Fibroblast of lung (primary cell): ENCODE measurements at regions not wholly inside any gene's neighbourhood (a gene's known extent, or its start where the extent isn't known, plus 50 kb on each side); places are given as distances from the start of the nearest gene placed in this dataset.

Experiments
- DNase-seq, 2 donors: peaks; one replicate each; pipeline versions ENCODE4 v3.0.0 to v3.0.0-alpha.2; 2010; ENCODE audit warnings: low read depth in 2 of 2
- H2AFZ ChIP-seq: 2 replicates; pipeline ENCODE4 v1.5.1; 2012; ENCODE audit warnings: low read length, control low read depth, inconsistent platforms
- H3K27ac ChIP-seq: 2 replicates; pipeline ENCODE4 v1.5.1; 2011; ENCODE audit warnings: low read length, control low read depth; ENCODE audit not compliant: insufficient read depth
- H3K27me3 ChIP-seq: 2 replicates; pipeline ENCODE4 v1.5.1; 2011; ENCODE audit warnings: mild to moderate bottlenecking, low read length; ENCODE audit not compliant: control insufficient read depth, insufficient read depth
- H3K36me3 ChIP-seq: 2 replicates; pipeline ENCODE4 v1.5.1; 2011; ENCODE audit warnings: low read length; ENCODE audit not compliant: control insufficient read depth, insufficient read depth
- H3K4me1 ChIP-seq: 2 replicates; pipeline ENCODE4 v1.5.1; 2011; ENCODE audit warnings: low read length; ENCODE audit not compliant: control insufficient read depth, insufficient read depth; ENCODE audit errors: extremely low read depth
- H3K4me2 ChIP-seq: 2 replicates; pipeline ENCODE4 v1.5.1; 2011; ENCODE audit warnings: low read length, control low read depth; ENCODE audit not compliant: insufficient read depth; ENCODE audit errors: extremely low read depth
- H3K4me3 ChIP-seq, 4 experiments: fragments of 200-600 bp in 1 of 4; sonication (generic) in 1 of 4; replicated peaks in 1 of 4; 2 replicates each; pipeline ENCODE4 v1.5.1; 2011 to 2016; ENCODE audit warnings: low read length in 4 of 4, low read depth in 3 of 4, mild to moderate bottlenecking in 3 of 4, control low read depth in 2 of 4, inconsistent platforms in 1 of 4, mixed read lengths in 1 of 4; ENCODE audit not compliant: insufficient read depth in 1 of 4; ENCODE audit errors: control extremely low read depth in 1 of 4
- H3K79me2 ChIP-seq: 2 replicates; pipeline ENCODE4 v1.5.1; 2012; ENCODE audit warnings: mild to moderate bottlenecking, low read length, inconsistent platforms; ENCODE audit not compliant: control insufficient read depth, insufficient read depth
- H3K9ac ChIP-seq: 2 replicates; pipeline ENCODE4 v1.5.1; 2011; ENCODE audit warnings: mild to moderate bottlenecking, low read length, control low read depth; ENCODE audit not compliant: insufficient read depth
- H3K9me3 ChIP-seq: 2 replicates; pipeline ENCODE4 v1.5.1; 2012; ENCODE audit warnings: low read depth, low read length; ENCODE audit not compliant: control insufficient read depth, insufficient read depth
- H4K20me1 ChIP-seq: 2 replicates; pipeline ENCODE4 v1.5.1; 2011; ENCODE audit warnings: low read length; ENCODE audit not compliant: control insufficient read depth, insufficient read depth; ENCODE audit errors: extremely low read depth
- EZH2 ChIP-seq: IDR thresholded peaks from 2 replicates; pipeline ENCODE4 v1.5.1; 2012; ENCODE audit warnings: low read length, control low read depth, mild to moderate bottlenecking; ENCODE audit errors: missing control alignments
- TF ChIP-seq, protein P1 (sequence below), 2 donors: IDR thresholded peaks in 1 of 2; conservative IDR thresholded peaks in 1 of 2; 1 replicate in 1 of 2; 2 replicates in 1 of 2; pipeline ENCODE4 v1.5.1; 2011 to 2012; ENCODE audit warnings: low read length in 2 of 2, control low read depth in 1 of 2, inconsistent platforms in 1 of 2, low read depth in 1 of 2, mild to moderate bottlenecking in 1 of 2

DNA sequence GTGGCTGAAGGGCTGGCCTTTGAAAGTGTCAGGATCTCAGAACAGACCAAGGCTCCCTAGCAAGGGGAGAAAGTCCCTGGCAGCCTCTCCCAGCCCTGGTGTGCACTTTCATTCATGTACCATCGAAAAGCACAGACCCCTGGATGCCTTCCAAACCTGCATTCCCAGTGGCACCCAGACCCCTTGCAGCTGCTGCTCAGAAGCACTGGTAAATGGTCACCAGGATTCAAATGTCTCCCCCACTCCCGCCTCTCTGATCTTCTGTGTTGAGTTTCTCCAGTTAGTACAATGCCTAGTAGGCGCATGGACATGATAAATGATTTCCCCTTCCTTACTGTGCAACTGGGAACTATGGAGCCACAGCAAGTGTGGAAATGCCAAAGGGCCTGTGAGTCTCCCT is 180.0 kb downstream of the GLI2 start:
- H3K79me2 ChIP-seq, result peaks cover 10% of the 10 kb centered on the region
- H3K27me3 ChIP-seq, result no peaks in the 10 kb centered on the region
- H3K36me3 ChIP-seq, result no peaks in the 10 kb centered on the region
- H2AFZ ChIP-seq, result no peak overlapping the region
- H4K20me1 ChIP-seq, result no peaks in the 10 kb centered on the region
- H3K4me2 ChIP-seq, result peak overlapping the region; percentile 13
- peak overlapping the region; percentile 77 for H3K27ac ChIP-seq
- DNase-seq, result peak; percentile 58
- no peak overlapping the region for H3K4me3 ChIP-seq
- peaks cover 54% of the 10 kb centered on the region for H3K4me1 ChIP-seq
- no peak for TF ChIP-seq EZH2
- TF ChIP-seq, protein P1, sequence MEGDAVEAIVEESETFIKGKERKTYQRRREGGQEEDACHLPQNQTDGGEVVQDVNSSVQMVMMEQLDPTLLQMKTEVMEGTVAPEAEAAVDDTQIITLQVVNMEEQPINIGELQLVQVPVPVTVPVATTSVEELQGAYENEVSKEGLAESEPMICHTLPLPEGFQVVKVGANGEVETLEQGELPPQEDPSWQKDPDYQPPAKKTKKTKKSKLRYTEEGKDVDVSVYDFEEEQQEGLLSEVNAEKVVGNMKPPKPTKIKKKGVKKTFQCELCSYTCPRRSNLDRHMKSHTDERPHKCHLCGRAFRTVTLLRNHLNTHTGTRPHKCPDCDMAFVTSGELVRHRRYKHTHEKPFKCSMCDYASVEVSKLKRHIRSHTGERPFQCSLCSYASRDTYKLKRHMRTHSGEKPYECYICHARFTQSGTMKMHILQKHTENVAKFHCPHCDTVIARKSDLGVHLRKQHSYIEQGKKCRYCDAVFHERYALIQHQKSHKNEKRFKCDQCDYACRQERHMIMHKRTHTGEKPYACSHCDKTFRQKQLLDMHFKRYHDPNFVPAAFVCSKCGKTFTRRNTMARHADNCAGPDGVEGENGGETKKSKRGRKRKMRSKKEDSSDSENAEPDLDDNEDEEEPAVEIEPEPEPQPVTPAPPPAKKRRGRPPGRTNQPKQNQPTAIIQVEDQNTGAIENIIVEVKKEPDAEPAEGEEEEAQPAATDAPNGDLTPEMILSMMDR (conservative IDR thresholded peaks at IDR 0.05 in 1 of 2, IDR thresholded peaks at IDR 0.05 in 1 of 2; ENCODE audit: low read depth in 1 of 2, low read length in 2 of 2), result no peak
- peak overlapping the region; percentile 41 for H3K9ac ChIP-seq
- H3K9me3 ChIP-seq, result no peaks in the 10 kb centered on the region

DNA sequence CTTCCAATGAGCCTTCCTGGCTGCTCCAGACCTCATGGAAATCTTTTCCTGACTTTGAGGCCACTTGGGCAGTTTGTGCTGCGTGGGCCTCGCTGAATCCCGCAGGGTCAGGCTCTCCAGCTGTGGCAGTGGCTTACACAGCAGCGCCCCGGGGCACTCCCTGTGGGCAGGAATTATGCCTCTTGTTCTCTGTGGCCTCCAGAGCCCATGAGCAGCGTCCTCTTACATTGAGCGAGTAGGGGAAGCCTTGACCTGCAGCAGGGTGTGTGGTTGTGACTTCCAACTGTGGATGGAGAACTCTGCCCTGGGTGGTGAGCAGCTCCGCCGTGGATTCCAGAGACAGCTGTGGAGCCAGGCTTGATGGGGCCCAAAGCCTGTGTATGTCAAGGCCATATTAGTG is 180.8 kb downstream of the GLI2 start:
- H3K27ac ChIP-seq, result no peak overlapping the region
- TF ChIP-seq, protein P1 (conservative IDR thresholded peaks at IDR 0.05 in 1 of 2, IDR thresholded peaks at IDR 0.05 in 1 of 2; ENCODE audit: low read depth in 1 of 2, low read length in 2 of 2), result no peak
- no peak for TF ChIP-seq EZH2
- H3K79me2 ChIP-seq, result peaks cover 10% of the 10 kb centered on the region
- H3K9ac ChIP-seq, result no peak overlapping the region
- H4K20me1 ChIP-seq, result no peaks in the 10 kb centered on the region
- peaks cover 48% of the 10 kb centered on the region for H3K4me1 ChIP-seq
- DNase-seq, result no peak
- no peak overlapping the region for H3K4me3 ChIP-seq
- no peaks in the 10 kb centered on the region for H3K9me3 ChIP-seq
- H3K4me2 ChIP-seq, result no peak overlapping the region
- no peaks in the 10 kb centered on the region for H3K27me3 ChIP-seq
- no peaks in the 10 kb centered on the region for H3K36me3 ChIP-seq
- no peak overlapping the region for H2AFZ ChIP-seq

DNA sequence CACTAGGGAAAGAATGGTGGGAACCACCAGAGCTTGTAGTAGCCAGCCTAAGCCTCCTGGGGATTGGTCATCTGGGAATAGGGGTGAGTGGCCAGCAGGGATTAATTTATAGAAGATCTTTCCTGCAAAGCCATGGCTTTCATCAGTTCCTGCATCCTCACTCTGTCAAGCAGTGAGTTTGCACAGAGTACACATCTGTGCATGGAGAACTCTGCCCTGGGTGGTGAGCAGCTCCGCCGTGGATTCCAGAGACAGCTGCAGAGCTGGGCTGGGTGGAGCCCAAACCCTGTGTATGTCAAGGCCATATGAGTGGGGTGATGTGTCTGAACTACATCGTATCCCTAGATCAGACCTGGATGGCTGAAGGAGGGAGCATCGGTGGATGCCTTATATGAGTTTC is 182.2 kb downstream of the GLI2 start:
- peak in 1 of 2 donors; percentile 87 for DNase-seq
- Histone ChIP-seq H3K9ac (no peak overlapping the region), H3K79me2 (peaks cover 10% of the 10 kb centered on the region)

More for the DNA sequence above, 182.2 kb downstream of the GLI2 start:
- peaks cover 41% of the 10 kb centered on the region for H3K4me1 ChIP-seq
- H4K20me1 ChIP-seq, result no peaks in the 10 kb centered on the region
- no peak for TF ChIP-seq EZH2
- TF ChIP-seq, protein P1 (conservative IDR thresholded peaks at IDR 0.05 in 1 of 2, IDR thresholded peaks at IDR 0.05 in 1 of 2; ENCODE audit: low read depth in 1 of 2, low read length in 2 of 2), result no peak
- no peaks in the 10 kb centered on the region for H3K36me3 ChIP-seq
- no peaks in the 10 kb centered on the region for H3K9me3 ChIP-seq
- no peak overlapping the region for H3K4me2 ChIP-seq
- no peak overlapping the region for H3K27ac ChIP-seq
- H3K27me3 ChIP-seq, result no peaks in the 10 kb centered on the region
- no peak overlapping the region for H2AFZ ChIP-seq
- no peak overlapping the region for H3K4me3 ChIP-seq
